Parathyroid adenoma (tissue), 2 donors: ENCODE measurements at regions not wholly inside any gene's neighbourhood (a gene's known extent, or its start where the extent isn't known, plus 50 kb on each side); places are given as distances from the start of the nearest gene placed in this dataset.

Experiments
- H2AFZ ChIP-seq: fragments of 300-600 bp; sonication (generic); one replicate; pipeline ENCODE4 v1.7.0; 2017; ENCODE audit warnings: antibody characterized with exemption, mild to moderate bottlenecking
- H3K27ac ChIP-seq: fragments of 300-600 bp; sonication (generic); one replicate; pipeline ENCODE4 v1.7.0; 2017
- H3K27me3 ChIP-seq: fragments of 300-600 bp; sonication (generic); one replicate; pipeline ENCODE4 v1.7.0; 2017; ENCODE audit warnings: low read length; ENCODE audit not compliant: control insufficient read depth, insufficient read depth
- H3K36me3 ChIP-seq: fragments of 300-600 bp; sonication (generic); one replicate; pipeline ENCODE4 v1.7.0; 2017; ENCODE audit warnings: low read length; ENCODE audit not compliant: control insufficient read depth, insufficient read depth
- H3K4me1 ChIP-seq: fragments of 300-600 bp; sonication (generic); one replicate; pipeline ENCODE4 v1.7.0; 2017; ENCODE audit warnings: control low read depth
- H3K4me2 ChIP-seq: fragments of 300-600 bp; sonication (generic); one replicate; pipeline ENCODE4 v1.7.0; 2017; ENCODE audit warnings: low read length
- H3K4me3 ChIP-seq: fragments of 300-600 bp; sonication (generic); one replicate; pipeline ENCODE4 v1.7.0; 2017; ENCODE audit warnings: low read depth, low read length
- H3K79me2 ChIP-seq: fragments of 300-600 bp; sonication (generic); one replicate; pipeline ENCODE4 v1.7.0; 2017; ENCODE audit warnings: control low read depth
- H3K9ac ChIP-seq: fragments of 300-600 bp; sonication (generic); one replicate; pipeline ENCODE4 v1.7.0; 2017; ENCODE audit warnings: mild to moderate bottlenecking
- H3K9me3 ChIP-seq: fragments of 300-600 bp; sonication (generic); one replicate; pipeline ENCODE4 v1.7.0; 2017; ENCODE audit warnings: low read length; ENCODE audit not compliant: control insufficient read depth
- TF ChIP-seq, protein P1 (sequence below): fragments of 300-600 bp; sonication (generic); IDR thresholded peaks from one replicate; pipeline ENCODE4 v1.7.0; 2017; ENCODE audit warnings: antibody characterized with exemption, mild to moderate bottlenecking
- donor health status: primary hyperparathyroidism.

GRCh38 chr5:167771571-167771970 lies 519.9 kb upstream of the WWC1 start:
- Histone ChIP-seq H3K9me3 (no peaks in the 10 kb centered on the region), H3K4me3 (no peak overlapping the region), H3K79me2 (no peaks in the 10 kb centered on the region), H2AFZ (no peak overlapping the region), H3K4me1 (no peaks in the 10 kb centered on the region), H3K27me3 (no peaks in the 10 kb centered on the region), H3K36me3 (no peaks in the 10 kb centered on the region), H3K4me2 (no peak overlapping the region), H3K9ac (no peak overlapping the region), H3K27ac (no peak overlapping the region)
- TF ChIP-seq, protein P1, sequence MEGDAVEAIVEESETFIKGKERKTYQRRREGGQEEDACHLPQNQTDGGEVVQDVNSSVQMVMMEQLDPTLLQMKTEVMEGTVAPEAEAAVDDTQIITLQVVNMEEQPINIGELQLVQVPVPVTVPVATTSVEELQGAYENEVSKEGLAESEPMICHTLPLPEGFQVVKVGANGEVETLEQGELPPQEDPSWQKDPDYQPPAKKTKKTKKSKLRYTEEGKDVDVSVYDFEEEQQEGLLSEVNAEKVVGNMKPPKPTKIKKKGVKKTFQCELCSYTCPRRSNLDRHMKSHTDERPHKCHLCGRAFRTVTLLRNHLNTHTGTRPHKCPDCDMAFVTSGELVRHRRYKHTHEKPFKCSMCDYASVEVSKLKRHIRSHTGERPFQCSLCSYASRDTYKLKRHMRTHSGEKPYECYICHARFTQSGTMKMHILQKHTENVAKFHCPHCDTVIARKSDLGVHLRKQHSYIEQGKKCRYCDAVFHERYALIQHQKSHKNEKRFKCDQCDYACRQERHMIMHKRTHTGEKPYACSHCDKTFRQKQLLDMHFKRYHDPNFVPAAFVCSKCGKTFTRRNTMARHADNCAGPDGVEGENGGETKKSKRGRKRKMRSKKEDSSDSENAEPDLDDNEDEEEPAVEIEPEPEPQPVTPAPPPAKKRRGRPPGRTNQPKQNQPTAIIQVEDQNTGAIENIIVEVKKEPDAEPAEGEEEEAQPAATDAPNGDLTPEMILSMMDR: no peak

DNA sequence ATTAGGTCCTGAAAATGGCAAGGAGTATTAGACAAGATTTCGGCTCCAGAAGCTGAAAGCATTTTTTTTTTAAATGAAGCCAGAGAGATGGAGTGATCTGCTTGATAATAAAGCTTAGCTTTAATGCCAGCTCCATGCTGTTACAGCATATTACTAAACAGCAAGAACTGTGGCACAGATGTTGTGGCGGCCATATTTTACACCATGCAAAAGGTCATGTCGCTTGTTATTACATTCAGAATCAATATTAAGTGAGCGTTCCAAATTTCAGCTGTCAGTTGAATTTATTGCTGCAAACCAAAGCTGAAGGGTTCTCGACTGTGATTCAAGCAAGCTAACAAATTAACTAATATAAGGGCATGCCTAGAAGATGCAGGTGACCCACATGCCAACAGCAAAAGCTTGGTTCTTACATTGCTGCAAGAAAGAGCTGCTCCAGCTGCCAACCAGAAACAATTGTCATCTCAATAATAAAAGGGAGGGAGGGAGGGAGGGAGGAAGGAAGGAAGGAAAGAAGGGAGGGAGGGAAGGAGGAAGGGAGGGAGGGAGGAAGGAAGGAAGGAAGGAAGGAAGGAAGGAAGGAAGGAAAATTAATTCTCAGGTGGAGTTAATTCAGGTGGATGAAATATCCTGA lies 517.7 kb upstream of the WWC1 start:
- no peak overlapping the region for H3K4me3 ChIP-seq
- no peak overlapping the region for H3K27ac ChIP-seq
- TF ChIP-seq, protein P1: no peak
- no peaks in the 10 kb centered on the region for H3K4me1 ChIP-seq
- H3K9me3 ChIP-seq: no peaks in the 10 kb centered on the region
- no peak overlapping the region for H3K4me2 ChIP-seq
- no peaks in the 10 kb centered on the region for H3K27me3 ChIP-seq
- H3K9ac ChIP-seq: no peak overlapping the region
- H3K79me2 ChIP-seq: no peaks in the 10 kb centered on the region
- H3K36me3 ChIP-seq: no peaks in the 10 kb centered on the region
- H2AFZ ChIP-seq: no peak overlapping the region

- no peak overlapping the region for H3K4me2 ChIP-seq
- H3K27ac ChIP-seq: no peak overlapping the region
- no peaks in the 10 kb centered on the region for H3K4me1 ChIP-seq
- TF ChIP-seq, protein P1: no peak
- H3K9me3 ChIP-seq: no peaks in the 10 kb centered on the region
- H3K79me2 ChIP-seq: no peaks in the 10 kb centered on the region
- H3K27me3 ChIP-seq: no peaks in the 10 kb centered on the region
- no peaks in the 10 kb centered on the region for H3K36me3 ChIP-seq
- no peak overlapping the region for H3K9ac ChIP-seq
- H3K4me3 ChIP-seq: no peak overlapping the region
- H2AFZ ChIP-seq: no peak overlapping the region
These were observed 513.7 kb upstream of the WWC1 start for GRCh38 chr5:167777746-167778145.

GRCh38 chr5:167778228-167778627 lies 513.2 kb upstream of the WWC1 start:
- Histone ChIP-seq H2AFZ (no peak overlapping the region), H3K27me3 (no peaks in the 10 kb centered on the region), H3K4me1 (no peaks in the 10 kb centered on the region), H3K4me2 (no peak overlapping the region), H3K79me2 (no peaks in the 10 kb centered on the region), H3K9ac (no peak overlapping the region), H3K27ac (no peak overlapping the region), H3K36me3 (no peaks in the 10 kb centered on the region), H3K9me3 (no peaks in the 10 kb centered on the region), H3K4me3 (no peak overlapping the region)
- TF ChIP-seq, protein P1: no peak

DNA sequence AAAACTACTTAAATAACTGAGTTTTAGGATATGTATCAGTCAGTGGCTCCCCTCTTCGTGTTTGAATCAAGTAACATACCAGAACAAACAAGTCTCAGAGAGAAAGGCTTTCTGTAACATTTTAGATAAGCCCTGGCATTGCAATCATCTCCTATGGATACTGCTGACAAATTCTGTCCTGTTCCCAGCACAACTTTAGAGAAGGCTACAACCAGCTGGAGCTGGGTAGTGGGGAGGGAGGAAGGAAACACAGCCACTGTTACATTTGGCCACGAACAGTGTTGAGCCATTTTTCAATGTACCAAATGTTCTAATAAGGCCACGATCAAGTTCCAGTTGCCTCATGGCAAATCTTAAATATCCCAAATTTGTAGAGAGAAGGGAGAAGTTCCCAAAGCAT lies 511.8 kb upstream of the WWC1 start:
- H2AFZ ChIP-seq: no peak overlapping the region
- H3K36me3 ChIP-seq: no peaks in the 10 kb centered on the region
- H3K27me3 ChIP-seq: no peaks in the 10 kb centered on the region
- H3K4me3 ChIP-seq: no peak overlapping the region
- no peak overlapping the region for H3K4me2 ChIP-seq
- no peaks in the 10 kb centered on the region for H3K79me2 ChIP-seq
- H3K4me1 ChIP-seq: no peaks in the 10 kb centered on the region
- H3K9ac ChIP-seq: no peak overlapping the region
- TF ChIP-seq, protein P1: no peak
- H3K9me3 ChIP-seq: no peaks in the 10 kb centered on the region
- H3K27ac ChIP-seq: no peak overlapping the region
